PFSK-1 (cell line): ENCODE measurements at regions not wholly inside any gene's neighbourhood (a gene's known extent, or its start where the extent isn't known, plus 50 kb on each side); places are given as distances from the start of the nearest gene placed in this dataset.

Source experiments
- FOXP2 ChIP-seq: optimal IDR thresholded peaks from 2 replicates; pipeline ENCODE3; 2011; ENCODE audit warnings: borderline replicate concordance, control low read depth, inconsistent platforms; ENCODE audit not compliant: insufficient read depth; ENCODE audit errors: extremely low read length, extremely low read depth
- POLR2AphosphoS5 ChIP-seq: IDR thresholded peaks from 2 replicates; pipeline ENCODE4 v1.6.1; 2012; ENCODE audit warnings: low read depth, mild to moderate bottlenecking, control low read depth, low read length, moderate library complexity
- REST ChIP-seq, 2 experiments: IDR thresholded peaks; 2 replicates each; pipeline versions ENCODE4 v1.6.1 to v1.8.0; 2011 to 2012; ENCODE audit warnings: low read depth in 2 of 2, low read length in 2 of 2, control low read depth in 1 of 2, inconsistent platforms in 1 of 2, mild to moderate bottlenecking in 1 of 2, moderate library complexity in 1 of 2; ENCODE audit not compliant: insufficient read depth in 1 of 2
- SIN3A ChIP-seq: IDR thresholded peaks from 2 replicates; pipeline ENCODE4 v1.6.1; 2012; ENCODE audit warnings: mild to moderate bottlenecking, low read length, moderate library complexity, borderline replicate concordance; ENCODE audit not compliant: insufficient read depth
- TAF1 ChIP-seq: IDR thresholded peaks from 2 replicates; pipeline ENCODE4 v1.6.1; 2012; ENCODE audit warnings: low read length, control low read depth, borderline replicate concordance; ENCODE audit not compliant: insufficient read depth

GRCh38 chr7:25541094-25541821 lies 313.0 kb upstream of the NPVF start:
- TF ChIP-seq REST (IDR thresholded peaks at IDR 0.05; ENCODE audit: insufficient read depth in 1 of 2, low read depth in 2 of 2, low read length in 2 of 2) (no peak), TAF1 (no peak), POLR2AphosphoS5 (no peak), SIN3A (no peak), FOXP2 (no peak)
